Cardiac septum (tissue), 1 donor: ENCODE measurements at regions not wholly inside any gene's neighbourhood (a gene's known extent, or its start where the extent isn't known, plus 50 kb on each side); places are given as distances from the start of the nearest gene placed in this dataset.

Experiments used
- DNase-seq: peaks from one replicate; pipeline ENCODE4 v3.0.0-alpha.2; 2020; ENCODE audit warnings: low spot score
- intact Hi-C: fragments of 100-400 bp; cut with DNase I; formaldehyde crosslinking; loops from one replicate; pipeline ENCODE4 v1.14.0; 2022
- donor health status: DM: no; HTN: no; CAD: no.

GRCh38 chr6:122049341-122049740 is 350.1 kb upstream of the HSF2 start:
- intact Hi-C loops = loop anchor here (10.0 kb wide), 1 partner anchor 135 kb away; no protein-coding TSS in a partner anchor
- no peak for DNase-seq

GRCh38 chr6:122050242-122050755 is 349.2 kb upstream of the HSF2 start:
- DNase-seq = no peak
- intact Hi-C loops = no loop called here

- no peak for DNase-seq
- intact Hi-C loops = no loop called here
These were observed 347.0 kb upstream of the HSF2 start for GRCh38 chr6:122052346-122052900.

- no peak for DNase-seq
- intact Hi-C loops = no loop called here
These were observed 339.5 kb upstream of the HSF2 start for GRCh38 chr6:122059918-122060317.

- intact Hi-C loops = no loop called here
- DNase-seq = no peak
These were observed 337.6 kb upstream of the HSF2 start for GRCh38 chr6:122061855-122062254.

- intact Hi-C loops = no loop called here
- DNase-seq = no peak
These were observed 336.4 kb upstream of the HSF2 start for GRCh38 chr6:122063076-122063475.

GRCh38 chr6:122063761-122064160 is 335.7 kb upstream of the HSF2 start:
- DNase-seq = no peak
- intact Hi-C loops = no loop called here

GRCh38 chr6:122066200-122066599 is 333.3 kb upstream of the HSF2 start:
- no peak for DNase-seq
- intact Hi-C loops = no loop called here

GRCh38 chr6:122068291-122068769 is 331.1 kb upstream of the HSF2 start:
- intact Hi-C loops = no loop called here
- no peak for DNase-seq

- intact Hi-C loops = no loop called here
- DNase-seq = no peak
These were observed 329.5 kb upstream of the HSF2 start for GRCh38 chr6:122069932-122070331.

- intact Hi-C loops = no loop called here
These were observed 327.3 kb upstream of the HSF2 start for GRCh38 chr6:122072014-122072647.

GRCh38 chr6:122075084-122075838 is 324.2 kb upstream of the HSF2 start:
- DNase-seq = no peak
- intact Hi-C loops = no loop called here

More at GRCh38 chr6:122072014-122072647, 327.3 kb upstream of the HSF2 start:
- DNase-seq = no peak

GRCh38 chr6:122075917-122076316 is 323.5 kb upstream of the HSF2 start:
- DNase-seq = no peak
- intact Hi-C loops = no loop called here

- DNase-seq = no peak
- intact Hi-C loops = no loop called here
These were observed 321.8 kb upstream of the HSF2 start for GRCh38 chr6:122077603-122078002.

GRCh38 chr6:122078481-122078880 is 321.0 kb upstream of the HSF2 start:
- intact Hi-C loops = no loop called here
- no peak for DNase-seq

GRCh38 chr6:122079916-122080315 is 319.5 kb upstream of the HSF2 start:
- intact Hi-C loops = no loop called here
- no peak for DNase-seq

- intact Hi-C loops = no loop called here
- no peak for DNase-seq
These were observed 317.5 kb upstream of the HSF2 start for GRCh38 chr6:122081921-122082320.

GRCh38 chr6:122082370-122082769 is 317.1 kb upstream of the HSF2 start:
- no peak for DNase-seq
- intact Hi-C loops = no loop called here

- intact Hi-C loops = no loop called here
- no peak for DNase-seq
These were observed 307.1 kb upstream of the HSF2 start for GRCh38 chr6:122092366-122092765.

- intact Hi-C loops = no loop called here
- DNase-seq = no peak
These were observed 301.2 kb upstream of the HSF2 start for GRCh38 chr6:122098201-122098678.

GRCh38 chr6:122102026-122102425 is 297.4 kb upstream of the HSF2 start:
- no peak for DNase-seq
- intact Hi-C loops = no loop called here
